HEK293 (cell line): ENCODE measurements at regions not wholly inside any gene's neighbourhood (a gene's known extent, or its start where the extent isn't known, plus 50 kb on each side); places are given as distances from the start of the nearest gene placed in this dataset.

Source experiments
- CTCF ChIA-PET: fragments of 350-600 bp; formaldehyde crosslinking; extraction: SDS; loops from one replicate; lab custom pipeline; 2021; ENCODE audit warnings: antibody characterized with exemption; lab: Yijun Ruan, JAX
- POLR2A ChIA-PET: fragments of 300-600 bp; formaldehyde crosslinking; extraction: SDS; loops from one replicate; lab custom pipeline; 2020; ENCODE audit warnings: antibody characterized with exemption, inconsistent platforms; lab: Yijun Ruan, JAX
- H3K27ac ChIP-seq: fragments of 200-500 bp; sonication (Bioruptor generic); 2 replicates; pipeline ENCODE4 v1.5.1; 2014; ENCODE audit warnings: low read depth, low read length, control low read depth, inconsistent platforms; ENCODE audit errors: extremely low read depth
- H3K36me3 ChIP-seq, 2 experiments: fragments of 200-500 bp in 1 of 2; sonication (Bioruptor generic) in 1 of 2; 1 replicate in 1 of 2; 2 replicates in 1 of 2; pipeline ENCODE4 v1.5.1; 2014 to 2017; ENCODE audit warnings: inconsistent platforms in 2 of 2, low read length in 2 of 2; ENCODE audit not compliant: control insufficient read depth in 2 of 2, insufficient read depth in 1 of 2
- H3K4me1 ChIP-seq: fragments of 200-500 bp; sonication (Bioruptor generic); 2 replicates; pipeline ENCODE4 v1.5.1; 2014; ENCODE audit warnings: mild to moderate bottlenecking, low read length, inconsistent platforms; ENCODE audit not compliant: control insufficient read depth, insufficient read depth
- H3K4me3 ChIP-seq: 2 replicates; pipeline ENCODE4 v1.5.1; 2011; ENCODE audit warnings: low read depth, mild to moderate bottlenecking, control low read depth, low read length, moderate library complexity
- H3K9me3 ChIP-seq: fragments of 200-500 bp; sonication (Bioruptor generic); 2 replicates; pipeline ENCODE4 v1.5.1; 2014; ENCODE audit warnings: low read depth, low read length, inconsistent platforms; ENCODE audit not compliant: control insufficient read depth, insufficient read depth
- BCL11A ChIP-seq: fragments of 450-650 bp; formaldehyde crosslinking; IDR thresholded peaks from 2 replicates; pipeline ENCODE4 v1.5.1; 2016; ENCODE audit warnings: low read depth, missing biosample characterization, missing genetic modification characterization
- BCL11B ChIP-seq: fragments of 450-650 bp; formaldehyde crosslinking; IDR thresholded peaks from 2 replicates; pipeline ENCODE4 v1.5.1; 2016; ENCODE audit warnings: low read depth, missing biosample characterization, missing genetic modification characterization
- HOXA7 ChIP-seq: sonication (generic); formaldehyde crosslinking; IDR thresholded peaks from 2 replicates; pipeline ENCODE4 v1.8.1; 2022; ENCODE audit warnings: missing genetic modification reagents, borderline replicate concordance
- KLF8 ChIP-seq: fragments of 450-650 bp; formaldehyde crosslinking; IDR thresholded peaks from 2 replicates; pipeline ENCODE4 v1.5.1; 2016; ENCODE audit warnings: missing biosample characterization, missing genetic modification characterization
- RBAK ChIP-seq: fragments of 450-650 bp; formaldehyde crosslinking; IDR thresholded peaks from 2 replicates; pipeline ENCODE4 v1.5.1; 2016; ENCODE audit warnings: missing biosample characterization, missing genetic modification characterization
- ZFP3 ChIP-seq: fragments of 450-650 bp; formaldehyde crosslinking; IDR thresholded peaks from 2 replicates; pipeline ENCODE4 v1.5.1; 2016; ENCODE audit warnings: low read depth, missing biosample characterization, missing genetic modification characterization
- ZNF112 ChIP-seq: fragments of 450-650 bp; formaldehyde crosslinking; IDR thresholded peaks from 2 replicates; pipeline ENCODE4 v1.5.0; 2017; ENCODE audit warnings: missing biosample characterization, missing genetic modification characterization
- ZNF114 ChIP-seq: fragments of 450-650 bp; formaldehyde crosslinking; IDR thresholded peaks from 2 replicates; pipeline ENCODE4 v1.5.0; 2017; ENCODE audit warnings: missing biosample characterization, missing genetic modification characterization
- ZNF174 ChIP-seq: fragments of 450-650 bp; formaldehyde crosslinking; IDR thresholded peaks from 2 replicates; pipeline ENCODE4 v1.5.0; 2017; ENCODE audit warnings: missing biosample characterization, mild to moderate bottlenecking, missing genetic modification characterization
- ZNF214 ChIP-seq: fragments of 450-650 bp; formaldehyde crosslinking; IDR thresholded peaks from 2 replicates; pipeline ENCODE4 v1.5.1; 2017; ENCODE audit warnings: missing biosample characterization, mild to moderate bottlenecking, missing genetic modification characterization, borderline replicate concordance
- ZNF426 ChIP-seq: fragments of 450-650 bp; formaldehyde crosslinking; IDR thresholded peaks from 2 replicates; pipeline ENCODE4 v1.5.1; 2017; ENCODE audit warnings: missing biosample characterization, missing genetic modification characterization, mild to moderate bottlenecking, inconsistent platforms, moderate library complexity
- ZNF610 ChIP-seq: fragments of 450-650 bp; formaldehyde crosslinking; IDR thresholded peaks from 2 replicates; pipeline ENCODE4 v1.5.1; 2016; ENCODE audit warnings: missing biosample characterization, missing genetic modification characterization, borderline replicate concordance
- ZNF707 ChIP-seq: fragments of 450-650 bp; formaldehyde crosslinking; IDR thresholded peaks from 2 replicates; pipeline ENCODE4 v1.5.1; 2016; ENCODE audit warnings: missing biosample characterization, missing genetic modification characterization
- TF ChIP-seq, protein P1 (sequence below): fragments of 450-650 bp; formaldehyde crosslinking; IDR thresholded peaks from 2 replicates; pipeline ENCODE4 v1.5.1; 2016; ENCODE audit warnings: missing biosample characterization, missing genetic modification characterization
- TF ChIP-seq, protein P2 (sequence below): fragments of 450-650 bp; formaldehyde crosslinking; IDR thresholded peaks from 2 replicates; pipeline ENCODE4 v1.5.1; 2016; ENCODE audit warnings: missing biosample characterization, missing genetic modification characterization
- TF ChIP-seq, protein P3 (sequence below): fragments of 450-650 bp; formaldehyde crosslinking; IDR thresholded peaks from 2 replicates; pipeline ENCODE4 v1.5.1; 2016; ENCODE audit warnings: missing biosample characterization, missing genetic modification characterization, borderline replicate concordance
- TF ChIP-seq, protein P4 (sequence below): fragments of 450-650 bp; formaldehyde crosslinking; IDR thresholded peaks from 2 replicates; pipeline ENCODE4 v1.5.1; 2016; ENCODE audit warnings: missing biosample characterization, missing genetic modification characterization
- TF ChIP-seq, protein P5 (sequence below): fragments of 450-650 bp; formaldehyde crosslinking; IDR thresholded peaks from 2 replicates; pipeline ENCODE4 v1.5.1; 2017; ENCODE audit warnings: missing biosample characterization, missing genetic modification characterization
- TF ChIP-seq, protein P6 (sequence below): fragments of 450-650 bp; formaldehyde crosslinking; IDR thresholded peaks from 2 replicates; pipeline ENCODE4 v1.5.1; 2016; ENCODE audit warnings: missing biosample characterization, missing genetic modification characterization

DNA sequence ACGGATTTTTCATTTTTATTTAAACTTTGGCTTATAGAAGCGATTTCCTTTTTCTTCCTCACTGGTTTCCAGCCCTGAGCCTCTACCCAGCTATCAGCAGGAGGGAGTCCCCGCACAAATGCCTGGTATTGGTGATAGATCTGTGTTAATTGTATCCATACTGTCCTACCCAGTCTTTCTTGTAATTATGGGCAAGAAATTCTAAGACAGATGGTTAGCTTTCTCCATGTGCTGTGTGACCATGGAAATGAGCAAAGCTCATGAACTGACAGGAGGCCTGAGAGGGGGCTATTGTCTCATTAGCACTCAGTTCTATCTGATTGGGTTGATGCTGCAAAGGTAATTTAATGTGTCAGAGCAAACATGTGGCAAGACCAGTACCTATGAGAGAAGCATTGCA is 108.1 kb upstream of the IVNS1ABP start:
- CTCF ChIA-PET = interaction anchor here (0.8 kb wide), 1 partner anchor 101 kb away, joined by 3 read pairs; no protein-coding TSS in a partner anchor
- POLR2A ChIA-PET = no interaction called here
- TF ChIP-seq ZNF112 = no peak
- TF ChIP-seq, protein P1, sequence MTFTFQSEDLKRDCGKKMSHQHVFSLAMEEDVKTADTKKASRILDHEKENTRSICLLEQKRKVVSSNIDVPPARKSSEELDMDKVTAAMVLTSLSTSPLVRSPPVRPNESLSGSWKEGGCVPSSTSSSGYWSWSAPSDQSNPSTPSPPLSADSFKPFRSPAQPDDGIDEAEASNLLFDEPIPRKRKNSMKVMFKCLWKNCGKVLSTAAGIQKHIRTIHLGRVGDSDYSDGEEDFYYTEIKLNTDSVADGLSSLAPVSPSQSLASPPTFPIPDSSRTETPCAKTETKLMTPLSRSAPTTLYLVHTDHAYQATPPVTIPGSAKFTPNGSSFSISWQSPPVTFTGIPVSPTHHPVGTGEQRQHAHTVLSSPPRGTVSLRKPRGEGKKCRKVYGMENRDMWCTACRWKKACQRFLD (tag by site-specific recombination) = no peak
- TF ChIP-seq, protein P2, sequence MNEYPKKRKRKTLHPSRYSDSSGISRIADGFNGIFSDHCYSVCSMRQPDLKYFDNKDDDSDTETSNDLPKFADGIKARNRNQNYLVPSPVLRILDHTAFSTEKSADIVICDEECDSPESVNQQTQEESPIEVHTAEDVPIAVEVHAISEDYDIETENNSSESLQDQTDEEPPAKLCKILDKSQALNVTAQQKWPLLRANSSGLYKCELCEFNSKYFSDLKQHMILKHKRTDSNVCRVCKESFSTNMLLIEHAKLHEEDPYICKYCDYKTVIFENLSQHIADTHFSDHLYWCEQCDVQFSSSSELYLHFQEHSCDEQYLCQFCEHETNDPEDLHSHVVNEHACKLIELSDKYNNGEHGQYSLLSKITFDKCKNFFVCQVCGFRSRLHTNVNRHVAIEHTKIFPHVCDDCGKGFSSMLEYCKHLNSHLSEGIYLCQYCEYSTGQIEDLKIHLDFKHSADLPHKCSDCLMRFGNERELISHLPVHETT (tag by site-specific recombination) = no peak
- no peak for TF ChIP-seq BCL11A
- TF ChIP-seq ZNF214 (tag by site-specific recombination) = no peak
- no peak for TF ChIP-seq RBAK (tag by site-specific recombination)
- no peak for TF ChIP-seq HOXA7 (CRISPR knock-in tag)
- no peak for TF ChIP-seq ZNF114
- no peak for TF ChIP-seq ZNF610

DNA sequence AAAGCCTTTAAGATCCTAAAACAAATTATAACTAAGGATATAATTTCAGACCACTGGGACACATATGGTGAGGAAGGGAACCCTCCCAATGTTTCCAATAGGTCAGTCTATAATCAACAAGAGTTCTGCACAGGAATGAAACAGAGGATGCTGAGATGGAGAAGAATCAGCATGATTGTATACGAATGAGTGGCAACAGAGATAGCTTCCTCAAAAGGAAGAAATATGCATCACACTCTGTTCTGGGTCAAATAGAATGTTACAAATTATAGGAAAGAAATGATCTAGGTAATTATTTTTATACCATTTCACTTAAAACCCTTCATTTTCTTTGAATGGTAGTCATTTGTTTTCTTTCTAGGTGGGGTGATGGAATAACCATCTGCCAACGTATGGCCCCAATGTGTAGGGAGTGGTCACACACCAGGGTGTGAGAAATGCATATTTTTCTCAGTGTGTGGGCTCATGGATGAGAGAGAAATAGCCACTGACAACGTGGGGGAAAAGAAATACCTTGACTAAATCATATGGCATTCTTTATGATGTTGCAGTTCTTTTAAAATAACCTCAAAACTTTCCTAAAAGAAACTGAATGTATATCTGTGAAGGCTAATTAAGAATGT is 104.6 kb upstream of the IVNS1ABP start:
- no peaks in the 10 kb centered on the region for H3K4me1 ChIP-seq
- H3K36me3 ChIP-seq = no peaks in the 10 kb centered on the region
- ChIA-PET POLR2A (no interaction called here), CTCF (interaction anchor here (0.6 kb wide), 1 partner anchor 12 kb away, joined by 4 read pairs; no protein-coding TSS in a partner anchor)
- no peaks in the 10 kb centered on the region for H3K9me3 ChIP-seq
- no peak overlapping the region for H3K27ac ChIP-seq
- TF ChIP-seq BCL11B (tag by site-specific recombination) = no peak
- H3K4me3 ChIP-seq = no peak overlapping the region

More for the DNA sequence above, 108.1 kb upstream of the IVNS1ABP start:
- Histone ChIP-seq H3K4me3 (no peak overlapping the region), H3K9me3 (no peaks in the 10 kb centered on the region), H3K36me3 (no peaks in the 10 kb centered on the region), H3K4me1 (no peaks in the 10 kb centered on the region), H3K27ac (no peak overlapping the region)

DNA sequence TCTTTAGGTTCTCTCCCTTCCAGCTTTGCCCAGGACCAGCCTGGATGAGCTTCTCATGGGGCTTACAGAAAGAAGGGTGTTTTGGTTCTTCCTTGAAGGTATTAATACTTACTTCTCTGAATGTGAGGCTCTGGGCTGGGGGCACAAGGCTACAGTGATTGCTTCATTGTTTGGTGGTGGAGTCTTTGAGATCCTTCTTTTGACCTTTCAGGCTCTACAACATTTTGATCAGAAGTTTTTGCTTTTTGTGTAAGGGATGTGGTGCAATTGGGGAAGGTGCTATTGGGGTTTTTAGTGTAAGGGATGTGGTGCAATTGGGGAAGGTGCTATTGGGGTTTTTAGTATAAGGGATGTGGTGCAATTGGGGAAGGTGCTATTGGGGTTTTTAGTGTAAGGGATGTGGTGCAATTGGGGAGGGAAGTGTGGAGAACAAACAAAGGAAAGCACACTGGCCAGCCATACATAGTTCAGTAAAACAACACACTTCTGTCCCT is 103.6 kb upstream of the IVNS1ABP start:
- ChIA-PET POLR2A (no interaction called here), CTCF (no interaction called here)
- Histone ChIP-seq H3K9me3 (no peaks in the 10 kb centered on the region), H3K36me3 (no peaks in the 10 kb centered on the region), H3K4me1 (no peaks in the 10 kb centered on the region), H3K4me3 (no peak overlapping the region), H3K27ac (no peak overlapping the region)
- TF ChIP-seq, protein P3, sequence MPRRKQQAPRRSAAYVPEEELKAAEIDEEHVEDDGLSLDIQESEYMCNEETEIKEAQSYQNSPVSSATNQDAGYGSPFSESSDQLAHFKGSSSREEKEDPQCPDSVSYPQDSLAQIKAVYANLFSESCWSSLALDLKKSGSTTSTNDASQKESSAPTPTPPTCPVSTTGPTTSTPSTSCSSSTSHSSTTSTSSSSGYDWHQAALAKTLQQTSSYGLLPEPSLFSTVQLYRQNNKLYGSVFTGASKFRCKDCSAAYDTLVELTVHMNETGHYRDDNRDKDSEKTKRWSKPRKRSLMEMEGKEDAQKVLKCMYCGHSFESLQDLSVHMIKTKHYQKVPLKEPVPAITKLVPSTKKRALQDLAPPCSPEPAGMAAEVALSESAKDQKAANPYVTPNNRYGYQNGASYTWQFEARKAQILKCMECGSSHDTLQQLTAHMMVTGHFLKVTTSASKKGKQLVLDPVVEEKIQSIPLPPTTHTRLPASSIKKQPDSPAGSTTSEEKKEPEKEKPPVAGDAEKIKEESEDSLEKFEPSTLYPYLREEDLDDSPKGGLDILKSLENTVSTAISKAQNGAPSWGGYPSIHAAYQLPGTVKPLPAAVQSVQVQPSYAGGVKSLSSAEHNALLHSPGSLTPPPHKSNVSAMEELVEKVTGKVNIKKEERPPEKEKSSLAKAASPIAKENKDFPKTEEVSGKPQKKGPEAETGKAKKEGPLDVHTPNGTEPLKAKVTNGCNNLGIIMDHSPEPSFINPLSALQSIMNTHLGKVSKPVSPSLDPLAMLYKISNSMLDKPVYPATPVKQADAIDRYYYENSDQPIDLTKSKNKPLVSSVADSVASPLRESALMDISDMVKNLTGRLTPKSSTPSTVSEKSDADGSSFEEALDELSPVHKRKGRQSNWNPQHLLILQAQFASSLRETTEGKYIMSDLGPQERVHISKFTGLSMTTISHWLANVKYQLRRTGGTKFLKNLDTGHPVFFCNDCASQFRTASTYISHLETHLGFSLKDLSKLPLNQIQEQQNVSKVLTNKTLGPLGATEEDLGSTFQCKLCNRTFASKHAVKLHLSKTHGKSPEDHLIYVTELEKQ = no peak
- TF ChIP-seq, protein P4, sequence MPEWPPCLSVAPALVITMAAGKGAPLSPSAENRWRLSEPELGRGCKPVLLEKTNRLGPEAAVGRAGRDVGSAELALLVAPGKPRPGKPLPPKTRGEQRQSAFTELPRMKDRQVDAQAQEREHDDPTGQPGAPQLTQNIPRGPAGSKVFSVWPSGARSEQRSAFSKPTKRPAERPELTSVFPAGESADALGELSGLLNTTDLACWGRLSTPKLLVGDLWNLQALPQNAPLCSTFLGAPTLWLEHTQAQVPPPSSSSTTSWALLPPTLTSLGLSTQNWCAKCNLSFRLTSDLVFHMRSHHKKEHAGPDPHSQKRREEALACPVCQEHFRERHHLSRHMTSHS = no peak
- TF ChIP-seq ZNF707 (tag by site-specific recombination) (no peak), ZNF174 (tag by site-specific recombination) (no peak), ZNF426 (tag by site-specific recombination) (no peak), ZNF114 (no peak), ZFP3 (tag by site-specific recombination) (no peak), KLF8 (tag by site-specific recombination) (no peak)
- TF ChIP-seq, protein P5, sequence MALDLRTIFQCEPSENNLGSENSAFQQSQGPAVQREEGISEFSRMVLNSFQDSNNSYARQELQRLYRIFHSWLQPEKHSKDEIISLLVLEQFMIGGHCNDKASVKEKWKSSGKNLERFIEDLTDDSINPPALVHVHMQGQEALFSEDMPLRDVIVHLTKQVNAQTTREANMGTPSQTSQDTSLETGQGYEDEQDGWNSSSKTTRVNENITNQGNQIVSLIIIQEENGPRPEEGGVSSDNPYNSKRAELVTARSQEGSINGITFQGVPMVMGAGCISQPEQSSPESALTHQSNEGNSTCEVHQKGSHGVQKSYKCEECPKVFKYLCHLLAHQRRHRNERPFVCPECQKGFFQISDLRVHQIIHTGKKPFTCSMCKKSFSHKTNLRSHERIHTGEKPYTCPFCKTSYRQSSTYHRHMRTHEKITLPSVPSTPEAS = no peak
- TF ChIP-seq, protein P1 (tag by site-specific recombination) = no peak
- TF ChIP-seq, protein P6, sequence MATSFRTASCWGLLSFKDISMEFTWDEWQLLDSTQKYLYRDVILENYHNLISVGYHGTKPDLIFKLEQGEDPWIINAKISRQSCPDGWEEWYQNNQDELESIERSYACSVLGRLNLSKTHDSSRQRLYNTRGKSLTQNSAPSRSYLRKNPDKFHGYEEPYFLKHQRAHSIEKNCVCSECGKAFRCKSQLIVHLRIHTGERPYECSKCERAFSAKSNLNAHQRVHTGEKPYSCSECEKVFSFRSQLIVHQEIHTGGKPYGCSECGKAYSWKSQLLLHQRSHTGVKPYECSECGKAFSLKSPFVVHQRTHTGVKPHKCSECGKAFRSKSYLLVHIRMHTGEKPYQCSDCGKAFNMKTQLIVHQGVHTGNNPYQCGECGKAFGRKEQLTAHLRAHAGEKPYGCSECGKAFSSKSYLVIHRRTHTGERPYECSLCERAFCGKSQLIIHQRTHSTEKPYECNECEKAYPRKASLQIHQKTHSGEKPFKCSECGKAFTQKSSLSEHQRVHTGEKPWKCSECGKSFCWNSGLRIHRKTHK (tag by site-specific recombination) = no peak
